SU-DHL-6 (cell line): ENCODE measurements at regions not wholly inside any gene's neighbourhood (a gene's known extent, or its start where the extent isn't known, plus 50 kb on each side); places are given as distances from the start of the nearest gene placed in this dataset.

ENCODE experiments used
- H2AFZ ChIP-seq: fragments of 200-600 bp; sonication (generic); 2 replicates; pipeline ENCODE4 v1.6.1; 2014; ENCODE audit warnings: low read depth, mild to moderate bottlenecking, moderate library complexity, mixed read lengths, antibody characterized with exemption, low read length; ENCODE audit not compliant: severe bottlenecking
- H3F3A ChIP-seq: fragments of 200-600 bp; shearing (Covaris generic); 2 replicates; pipeline ENCODE4 v1.6.0; 2016; ENCODE audit warnings: antibody characterized with exemption, mild to moderate bottlenecking; ENCODE audit not compliant: insufficient read depth
- H3K27ac ChIP-seq: fragments of 200-600 bp; sonication (generic); 2 replicates; pipeline ENCODE4 v1.5.1; 2016; ENCODE audit warnings: low read depth, mild to moderate bottlenecking, low read length, moderate library complexity, mixed read lengths
- H3K27me3 ChIP-seq: fragments of 200-600 bp; sonication (generic), shearing (Covaris generic); 2 replicates; pipeline ENCODE4 v1.6.0; 2014; ENCODE audit warnings: mild to moderate bottlenecking, low read length
- H3K36me3 ChIP-seq: fragments of 200-600 bp; sonication (generic); 2 replicates; pipeline ENCODE4 v1.6.1; 2014; ENCODE audit warnings: mild to moderate bottlenecking, low read length, mixed read lengths
- H3K4me2 ChIP-seq: fragments of 300-600, 200-600 bp; shearing (Covaris generic), sonication (generic); 2 replicates; pipeline ENCODE4 v1.6.0; 2014; ENCODE audit warnings: low read length, low read depth, mild to moderate bottlenecking; ENCODE audit not compliant: poor library complexity, severe bottlenecking
- H3K4me3 ChIP-seq: fragments of 200-600 bp; sonication (generic); 2 replicates; pipeline ENCODE4 v1.5.1; 2014; ENCODE audit warnings: antibody characterized with exemption, low read length, mild to moderate bottlenecking, mixed read lengths; ENCODE audit not compliant: insufficient read depth, poor library complexity, severe bottlenecking
- H3K79me2 ChIP-seq: fragments of 200-600 bp; sonication (generic); 2 replicates; pipeline ENCODE4 v1.6.1; 2014; ENCODE audit warnings: mild to moderate bottlenecking, low read length, moderate library complexity; ENCODE audit not compliant: insufficient read depth
- H3K9ac ChIP-seq: fragments of 200-600 bp; sonication (generic); 2 replicates; pipeline ENCODE4 v1.7.0; 2014; ENCODE audit warnings: mild to moderate bottlenecking, low read length
- H3K9me2 ChIP-seq: fragments of 200-600 bp; sonication (generic); replicated peaks from 2 replicates; pipeline ENCODE4 v1.6.1; 2014; ENCODE audit warnings: low read length; ENCODE audit not compliant: insufficient read depth
- H3K9me3 ChIP-seq: fragments of 200-600 bp; sonication (generic); 2 replicates; pipeline ENCODE4 v1.6.1; 2014; ENCODE audit warnings: low read length, mixed read lengths; ENCODE audit not compliant: insufficient read depth
- H4K20me1 ChIP-seq: fragments of 200-600 bp; sonication (generic); 2 replicates; pipeline ENCODE4 v1.6.1; 2014; ENCODE audit warnings: low read depth, mild to moderate bottlenecking, antibody characterized with exemption, low read length, moderate library complexity, mixed read lengths
- EZH2phosphoT487 ChIP-seq: fragments of 200-600 bp; sonication (generic), shearing (Covaris generic); conservative IDR thresholded peaks from 2 replicates; pipeline ENCODE4 v1.6.1; 2018; ENCODE audit warnings: mild to moderate bottlenecking, antibody characterized with exemption, low read length, moderate library complexity, mixed read lengths
- TF ChIP-seq, protein P1 (sequence below): fragments of 200-600 bp; sonication (generic); IDR thresholded peaks from one replicate; pipeline ENCODE4 v1.5.1; 2017; ENCODE audit warnings: antibody characterized with exemption, mild to moderate bottlenecking, low read length, moderate library complexity; ENCODE audit not compliant: insufficient read depth, poor library complexity, severe bottlenecking

DNA sequence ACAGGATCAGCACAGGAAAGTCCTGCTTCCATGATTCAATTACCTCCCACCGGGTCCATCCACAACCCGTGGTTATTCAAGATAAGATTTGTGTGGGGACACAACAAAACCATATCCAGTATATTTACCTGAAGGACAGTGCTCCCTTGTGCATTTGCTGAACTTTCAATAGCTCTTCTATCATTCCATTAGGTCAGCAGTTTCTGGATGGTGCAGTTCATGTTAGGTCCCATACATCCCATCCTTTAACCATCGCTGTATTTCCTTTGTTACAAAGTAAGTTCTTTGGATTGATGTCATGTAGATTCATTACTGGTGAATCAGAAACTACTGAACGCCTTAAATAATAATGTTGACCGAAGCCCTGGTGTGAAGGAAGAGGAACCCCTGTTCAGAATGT is 775.9 kb downstream of the TRIML1 start:
- Histone ChIP-seq H4K20me1 (no peaks in the 10 kb centered on the region), H3F3A (no peaks in the 10 kb centered on the region), H3K27me3 (no peaks in the 10 kb centered on the region), H2AFZ (no peak overlapping the region), H3K9me2 (no peaks in the 10 kb centered on the region), H3K79me2 (no peaks in the 10 kb centered on the region), H3K9me3 (no peaks in the 10 kb centered on the region), H3K27ac (no peak overlapping the region), H3K4me2 (no peak overlapping the region), H3K4me3 (no peak overlapping the region), H3K36me3 (no peaks in the 10 kb centered on the region), H3K9ac (no peak overlapping the region)
- TF ChIP-seq, protein P1, sequence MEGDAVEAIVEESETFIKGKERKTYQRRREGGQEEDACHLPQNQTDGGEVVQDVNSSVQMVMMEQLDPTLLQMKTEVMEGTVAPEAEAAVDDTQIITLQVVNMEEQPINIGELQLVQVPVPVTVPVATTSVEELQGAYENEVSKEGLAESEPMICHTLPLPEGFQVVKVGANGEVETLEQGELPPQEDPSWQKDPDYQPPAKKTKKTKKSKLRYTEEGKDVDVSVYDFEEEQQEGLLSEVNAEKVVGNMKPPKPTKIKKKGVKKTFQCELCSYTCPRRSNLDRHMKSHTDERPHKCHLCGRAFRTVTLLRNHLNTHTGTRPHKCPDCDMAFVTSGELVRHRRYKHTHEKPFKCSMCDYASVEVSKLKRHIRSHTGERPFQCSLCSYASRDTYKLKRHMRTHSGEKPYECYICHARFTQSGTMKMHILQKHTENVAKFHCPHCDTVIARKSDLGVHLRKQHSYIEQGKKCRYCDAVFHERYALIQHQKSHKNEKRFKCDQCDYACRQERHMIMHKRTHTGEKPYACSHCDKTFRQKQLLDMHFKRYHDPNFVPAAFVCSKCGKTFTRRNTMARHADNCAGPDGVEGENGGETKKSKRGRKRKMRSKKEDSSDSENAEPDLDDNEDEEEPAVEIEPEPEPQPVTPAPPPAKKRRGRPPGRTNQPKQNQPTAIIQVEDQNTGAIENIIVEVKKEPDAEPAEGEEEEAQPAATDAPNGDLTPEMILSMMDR: no peak
- TF ChIP-seq EZH2phosphoT487: no peak

DNA sequence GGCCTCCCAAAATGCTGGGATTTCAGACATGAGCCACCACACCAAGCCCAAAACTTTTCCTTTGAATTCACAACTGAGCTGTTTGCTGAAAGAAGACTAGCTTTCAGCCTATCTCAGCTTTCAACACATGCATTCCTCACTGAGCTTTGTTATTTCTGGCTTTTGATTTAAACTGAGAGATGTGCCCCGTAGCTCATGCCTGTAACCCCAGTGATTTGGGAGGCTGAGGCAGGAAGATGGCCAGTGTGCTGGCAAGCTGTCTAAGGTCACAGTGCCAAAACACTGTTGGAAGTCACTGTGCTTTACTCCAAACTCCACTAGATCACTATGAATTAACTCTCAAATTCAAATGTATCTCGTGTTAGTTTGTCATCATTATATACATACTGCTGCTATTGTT is 779.5 kb downstream of the TRIML1 start:
- Histone ChIP-seq H4K20me1 (no peaks in the 10 kb centered on the region), H3K9ac (no peak overlapping the region), H3K9me3 (peaks cover 9% of the 10 kb centered on the region; the same call in 1 of the 2 replicates), H3K79me2 (no peaks in the 10 kb centered on the region), H2AFZ (no peak overlapping the region), H3K4me2 (no peak overlapping the region), H3K27me3 (no peaks in the 10 kb centered on the region), H3K36me3 (no peaks in the 10 kb centered on the region), H3K4me3 (no peak overlapping the region), H3K9me2 (no peaks in the 10 kb centered on the region), H3F3A (no peaks in the 10 kb centered on the region), H3K27ac (no peak overlapping the region)
- no peak for TF ChIP-seq EZH2phosphoT487
- TF ChIP-seq, protein P1: no peak

DNA sequence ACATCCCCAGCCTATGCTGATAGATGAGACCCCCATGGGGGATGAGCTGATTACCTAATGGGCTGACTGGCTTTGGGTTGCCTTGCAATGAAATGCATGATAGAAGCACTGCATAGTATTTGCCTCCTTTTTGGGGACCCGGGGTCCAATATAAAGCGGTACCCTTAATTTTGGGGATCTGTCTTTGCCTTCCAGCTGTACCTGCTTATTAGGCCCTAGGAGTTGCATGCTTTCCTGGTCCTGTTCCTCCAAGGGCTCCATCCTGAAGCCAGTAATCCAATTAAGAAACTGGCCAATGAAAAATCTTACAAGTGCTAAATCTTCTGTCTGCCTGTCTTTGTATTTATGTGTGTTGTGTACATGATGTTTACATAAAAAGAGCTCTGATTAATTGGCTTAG is 791.6 kb downstream of the TRIML1 start:
- H3F3A ChIP-seq: no peaks in the 10 kb centered on the region

More for the DNA sequence above, 791.6 kb downstream of the TRIML1 start:
- TF ChIP-seq EZH2phosphoT487: no peak
- TF ChIP-seq, protein P1: no peak
- H4K20me1 ChIP-seq: no peaks in the 10 kb centered on the region
- no peaks in the 10 kb centered on the region for H3K36me3 ChIP-seq
- H3K4me2 ChIP-seq: no peak overlapping the region
- no peak overlapping the region for H2AFZ ChIP-seq
- H3K9me3 ChIP-seq: peaks cover 19% of the 10 kb centered on the region; the same call in 1 of the 2 replicates
- H3K4me3 ChIP-seq: no peak overlapping the region
- no peaks in the 10 kb centered on the region for H3K27me3 ChIP-seq
- no peaks in the 10 kb centered on the region for H3K79me2 ChIP-seq
- H3K9ac ChIP-seq: no peak overlapping the region
- H3K9me2 ChIP-seq: no peaks in the 10 kb centered on the region
- H3K27ac ChIP-seq: no peak overlapping the region
